NCI-H2227 treated with DMSO at 0.1 percent for 48 hours (cell line): ENCODE measurements at regions not wholly inside any gene's neighbourhood (a gene's known extent, or its start where the extent isn't known, plus 50 kb on each side); places are given as distances from the start of the nearest gene placed in this dataset.
"Not testable (repeated sequence)": the region's sequence is repeated elsewhere in the genome, so short reads cannot be mapped to it uniquely, and the experiment has no call there.

Source experiments
- DNase-seq: peaks from one replicate; lab custom pipeline; 2025; lab: John Stamatoyannopoulos, UW

DNA sequence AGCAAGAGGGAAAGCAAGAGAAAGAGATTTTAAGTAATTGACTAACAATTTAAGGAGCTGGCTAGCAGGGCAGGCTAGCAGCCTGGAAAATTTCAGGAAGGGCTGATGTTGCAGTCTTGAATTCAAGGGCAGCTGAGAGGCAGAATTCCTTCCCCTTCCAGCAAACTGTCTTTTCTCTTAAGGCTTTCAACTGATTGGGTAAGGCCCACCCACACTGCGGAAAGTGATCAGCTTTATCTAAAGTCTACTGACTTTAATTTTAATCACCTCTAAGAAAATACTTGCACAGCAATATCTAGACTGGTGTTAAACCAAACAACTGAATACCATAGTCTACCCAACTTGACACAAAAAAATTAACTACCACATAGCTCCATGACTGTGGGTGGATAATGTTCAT, 303.9 kb downstream of the FZD1 start:
- DNase-seq, result no peak

DNA sequence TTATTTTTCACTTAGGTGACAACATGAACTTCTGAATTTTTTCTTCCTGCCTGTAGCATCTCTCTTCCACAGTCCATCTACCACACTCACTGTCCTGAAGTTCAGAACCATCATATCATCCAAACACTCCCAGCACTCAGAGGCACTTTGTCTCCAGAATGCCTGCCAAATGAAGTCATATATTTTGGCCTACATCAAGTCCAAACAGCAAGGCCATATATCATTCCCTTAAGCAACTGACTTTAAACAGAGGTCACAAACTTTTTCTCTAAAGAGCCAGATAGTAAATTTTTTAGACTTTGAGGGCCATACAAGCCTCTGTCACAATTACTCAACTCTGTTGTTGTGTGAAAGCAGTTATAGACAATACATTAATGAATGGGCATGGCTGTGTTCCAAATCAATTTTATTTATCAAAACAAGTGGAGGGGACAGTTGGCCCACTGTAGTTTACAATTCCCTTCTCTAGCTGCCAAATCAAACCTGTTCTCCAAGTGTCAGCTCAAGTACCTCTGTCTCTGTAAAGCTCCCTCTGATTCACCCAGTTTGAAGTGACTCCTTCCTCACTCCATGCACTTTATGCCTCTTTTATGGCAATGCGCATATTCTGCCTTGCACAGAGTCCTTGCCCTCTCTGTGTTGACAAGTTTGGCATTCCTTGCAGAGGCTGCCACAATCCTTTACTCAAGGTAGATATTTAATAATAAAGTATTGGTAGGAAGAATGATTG, 305.7 kb downstream of the FZD1 start:
- DNase-seq, result no peak

DNA sequence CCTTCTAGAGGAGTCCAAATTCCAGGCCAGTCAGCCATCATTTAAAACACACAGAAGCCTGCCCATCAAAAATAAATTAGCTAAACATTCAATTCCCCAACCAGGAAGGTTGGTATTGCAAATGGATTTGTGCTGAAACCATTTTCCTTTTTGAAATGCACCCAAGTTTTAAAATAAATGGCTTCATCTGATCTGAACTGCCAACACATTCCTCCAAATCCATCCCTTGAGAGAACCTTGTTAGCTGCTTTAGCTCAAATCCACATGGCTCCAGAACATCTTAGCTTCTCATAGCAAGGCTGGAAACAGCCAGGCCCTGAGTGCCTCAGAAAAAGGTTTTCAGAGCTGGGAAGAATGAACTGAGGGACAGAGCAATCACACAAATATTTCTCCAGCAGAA, 306.3 kb downstream of the FZD1 start:
- no peak for DNase-seq

DNA sequence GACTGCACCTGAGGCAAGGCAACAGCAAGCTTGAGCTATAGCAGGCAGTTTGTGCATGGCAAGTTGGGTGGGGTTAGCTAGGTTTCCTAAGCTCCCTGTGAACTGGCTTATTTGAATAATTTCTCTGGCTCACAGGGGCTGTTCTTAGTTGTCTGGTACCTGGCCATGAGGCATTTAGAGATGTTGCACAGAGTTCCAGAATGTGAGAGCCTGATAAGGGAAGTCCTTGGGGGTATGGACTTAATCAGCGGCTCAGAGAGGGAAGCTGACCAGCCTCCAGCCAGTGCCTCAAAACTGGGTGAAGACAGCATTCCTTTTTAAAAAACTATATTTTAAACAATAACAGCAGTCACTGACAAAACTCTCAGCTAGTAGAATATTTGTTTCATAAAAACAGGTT, 307.4 kb downstream of the FZD1 start:
- DNase-seq, result no peak

DNA sequence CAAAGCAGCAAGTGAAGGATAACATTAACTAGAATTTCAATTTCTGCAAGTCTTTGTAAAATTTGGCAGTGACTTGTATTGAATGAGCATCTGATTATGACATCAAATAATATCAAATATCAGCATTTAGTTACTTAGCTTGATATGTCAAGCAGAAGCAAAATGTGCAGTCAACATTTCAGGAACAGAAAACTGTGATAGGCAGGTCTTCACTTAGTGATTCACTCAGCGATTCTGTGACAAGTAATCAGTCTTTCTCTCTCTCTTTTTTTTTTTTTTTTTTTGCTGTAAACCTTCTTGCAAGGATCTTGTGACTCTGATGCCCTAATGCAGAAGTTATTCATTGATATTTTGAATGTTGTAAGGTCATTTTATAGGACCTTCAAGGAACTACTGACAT, 307.1 kb downstream of the MTERF1 start:
- no peak for DNase-seq

DNA sequence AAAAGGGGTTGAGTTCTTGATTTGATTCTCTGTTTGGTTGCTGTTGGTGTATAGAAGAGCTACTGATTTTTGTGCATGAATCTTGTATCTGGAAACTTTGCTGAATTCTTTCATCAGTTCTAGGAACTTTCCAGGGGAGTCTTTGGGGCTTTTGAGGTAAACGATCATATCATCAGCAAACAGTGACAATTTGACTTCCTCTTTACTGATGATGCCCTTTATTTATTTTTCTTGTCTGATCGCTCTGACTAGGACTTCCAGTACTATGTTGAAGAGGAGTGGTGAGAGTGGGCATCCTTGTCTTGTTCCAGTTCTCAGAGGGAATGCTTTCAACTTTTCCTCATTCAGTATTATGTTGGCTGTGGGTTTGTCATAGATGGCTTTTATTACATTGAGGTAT, 304.0 kb downstream of the MTERF1 start:
- not testable (repeated sequence) for DNase-seq

DNA sequence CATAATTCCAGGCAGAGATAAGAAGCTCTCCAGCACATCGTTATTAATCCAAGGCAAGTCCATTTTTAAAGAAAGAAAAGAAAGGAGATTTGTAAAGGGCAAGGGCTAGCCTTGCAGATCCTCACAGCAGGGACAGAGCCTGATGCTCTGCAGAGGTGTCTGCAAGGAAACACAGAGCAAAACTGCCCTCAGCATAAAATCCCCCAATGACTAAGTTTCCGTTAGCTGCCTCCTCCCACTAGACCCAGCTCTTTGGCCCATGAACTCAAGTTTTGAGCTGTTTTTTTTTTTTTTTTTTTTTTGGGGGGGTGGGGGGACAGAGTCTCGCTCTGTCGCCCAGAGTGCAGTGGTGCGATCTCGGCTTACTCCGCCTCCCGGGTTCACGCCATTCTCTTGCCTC, 300.7 kb downstream of the MTERF1 start:
- no peak for DNase-seq

DNA sequence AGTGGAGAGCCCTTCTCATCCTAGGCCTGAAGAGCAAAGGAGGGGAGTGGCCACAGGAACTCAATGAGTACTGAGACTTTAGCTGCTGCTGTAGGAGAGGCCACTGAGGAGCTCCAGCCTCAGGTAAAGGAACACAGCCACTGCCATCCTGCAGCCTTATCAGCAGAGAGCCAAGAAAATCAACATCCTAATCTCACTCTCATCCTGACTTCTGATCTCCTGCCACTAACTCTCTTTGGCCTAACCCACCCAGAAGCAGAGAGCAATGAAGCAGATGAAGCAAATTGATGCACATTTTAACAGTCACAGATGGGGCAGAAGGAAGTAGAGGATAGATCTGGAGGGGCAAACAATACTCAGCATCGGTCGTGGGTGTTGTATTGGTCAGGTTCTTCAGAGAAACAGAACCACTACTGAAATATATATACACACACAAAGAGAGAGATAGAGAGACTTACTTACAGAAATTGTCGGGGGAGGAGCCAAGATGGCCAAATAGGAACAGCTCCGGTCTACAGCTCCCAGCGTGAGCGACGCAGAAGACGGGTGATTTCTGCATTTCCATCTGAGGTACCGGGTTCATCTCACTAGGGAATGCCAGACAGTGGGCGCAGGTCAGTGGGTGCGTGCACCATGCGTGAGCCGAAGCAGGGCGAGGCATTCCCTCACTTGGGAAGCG, 297.6 kb downstream of the MTERF1 start:
- no peak for DNase-seq

DNA sequence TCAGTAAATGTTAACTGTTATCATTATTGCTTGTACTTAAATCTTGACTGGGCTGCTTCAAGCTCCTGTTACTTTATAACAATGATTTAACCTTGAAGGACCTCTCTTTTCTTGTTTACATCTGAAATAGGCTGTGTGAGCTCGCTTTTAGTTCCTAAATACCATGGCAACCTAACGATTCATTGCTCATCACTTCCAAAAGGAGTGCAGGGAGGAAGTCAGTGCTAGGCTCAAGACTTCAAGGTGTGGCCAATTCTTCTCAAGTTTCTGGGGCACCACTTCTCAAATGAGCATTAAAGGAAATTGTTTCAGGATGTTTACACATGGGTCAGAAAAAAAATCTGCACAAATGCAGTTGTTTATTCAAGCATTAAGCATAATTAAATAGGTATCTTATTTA, 284.2 kb downstream of the MTERF1 start:
- no peak for DNase-seq

DNA sequence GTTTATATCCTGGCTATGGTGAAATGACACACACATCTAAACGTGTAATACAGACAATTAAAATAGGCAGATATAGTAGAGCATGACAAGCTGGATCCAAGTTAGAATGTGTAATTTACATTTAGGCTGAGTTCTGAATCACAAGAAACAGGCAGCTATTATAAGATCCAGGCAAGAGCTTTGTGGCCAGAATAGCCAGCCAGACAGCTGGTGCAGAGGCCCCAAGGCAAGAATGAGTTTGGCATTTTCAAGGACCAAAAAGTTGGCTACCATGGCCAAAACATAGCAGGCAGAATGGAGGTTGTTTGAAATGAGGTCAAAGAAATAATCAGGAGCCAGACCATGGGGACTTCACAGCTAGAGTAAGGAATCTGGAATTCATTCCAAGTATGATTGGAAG, 281.7 kb downstream of the MTERF1 start:
- DNase-seq, result no peak

DNA sequence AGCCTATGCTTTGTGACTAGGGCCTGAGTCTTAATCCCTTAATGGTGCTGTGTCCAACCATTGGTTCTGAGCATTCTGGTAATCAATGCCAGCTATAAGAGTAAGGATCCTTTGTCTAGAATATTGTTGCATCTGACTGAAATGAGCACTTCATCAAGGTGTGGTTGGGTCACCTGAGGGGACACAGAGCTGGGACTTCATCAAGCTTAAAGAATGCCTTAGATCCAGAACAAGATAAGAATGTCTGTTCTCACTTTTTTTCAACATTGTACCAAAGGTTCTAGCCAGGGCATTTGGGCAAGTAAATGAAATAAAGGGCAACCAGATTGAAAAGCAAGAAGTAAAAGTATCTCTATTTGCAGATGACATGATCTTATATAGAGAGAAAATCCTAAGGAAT, 280.4 kb downstream of the MTERF1 start:
- DNase-seq, result no peak

DNA sequence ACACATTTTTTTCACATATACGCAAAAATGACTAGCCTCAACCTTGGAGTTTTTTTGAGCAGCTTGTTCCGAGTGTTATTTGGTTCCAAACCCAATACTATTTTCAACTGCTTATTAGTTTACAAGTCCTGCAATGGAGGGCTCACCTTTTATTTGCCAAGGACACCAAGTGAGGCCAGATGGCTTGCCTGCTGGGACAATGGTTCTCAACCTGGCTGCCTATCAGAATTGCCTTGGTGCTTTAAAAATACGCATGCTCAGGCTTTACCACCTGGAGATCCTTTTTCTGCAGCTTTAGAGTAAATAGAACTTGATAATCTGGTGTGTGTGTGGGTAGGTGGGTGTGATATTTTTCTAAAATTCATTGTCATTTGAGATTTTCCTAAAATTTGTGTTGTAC, 276.8 kb downstream of the MTERF1 start:
- no peak for DNase-seq

DNA sequence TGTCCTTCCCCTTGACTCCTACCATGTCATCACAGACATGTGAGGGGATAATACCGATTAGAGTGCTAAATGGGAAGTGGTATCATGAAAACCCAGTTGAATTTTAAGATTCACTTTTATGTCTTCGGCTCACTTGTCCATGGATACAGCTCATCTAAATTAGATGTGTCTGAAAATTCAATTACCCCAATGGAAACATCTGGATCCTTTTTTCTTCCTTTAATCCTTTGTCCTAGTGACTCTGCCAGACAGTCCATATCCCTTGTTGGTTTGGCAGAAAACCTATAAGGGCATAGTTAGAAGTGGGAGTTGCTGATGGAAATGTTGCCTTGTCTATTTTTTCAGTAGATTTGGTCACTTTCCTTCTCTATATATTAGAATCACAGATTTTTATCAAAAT, 271.9 kb downstream of the MTERF1 start:
- no peak for DNase-seq

DNA sequence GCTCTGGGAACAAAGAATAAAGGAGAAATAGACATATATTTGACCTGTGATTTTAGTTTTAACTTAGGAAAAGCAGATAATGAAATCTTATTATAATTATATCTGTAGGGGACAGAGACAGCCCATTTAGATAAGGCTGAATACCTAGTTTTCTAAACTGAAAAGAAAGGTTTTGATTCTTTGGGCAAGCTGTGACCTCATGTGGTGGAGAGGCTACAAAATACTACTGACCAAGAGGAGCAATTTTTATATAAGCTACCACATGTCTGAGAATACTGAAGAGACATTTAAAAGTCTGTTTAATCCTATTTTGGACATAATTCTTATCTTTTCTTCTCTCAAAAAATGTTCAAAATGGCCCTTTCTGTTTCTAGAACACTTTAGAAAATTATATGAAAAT, 271.0 kb downstream of the MTERF1 start:
- DNase-seq, result no peak

DNA sequence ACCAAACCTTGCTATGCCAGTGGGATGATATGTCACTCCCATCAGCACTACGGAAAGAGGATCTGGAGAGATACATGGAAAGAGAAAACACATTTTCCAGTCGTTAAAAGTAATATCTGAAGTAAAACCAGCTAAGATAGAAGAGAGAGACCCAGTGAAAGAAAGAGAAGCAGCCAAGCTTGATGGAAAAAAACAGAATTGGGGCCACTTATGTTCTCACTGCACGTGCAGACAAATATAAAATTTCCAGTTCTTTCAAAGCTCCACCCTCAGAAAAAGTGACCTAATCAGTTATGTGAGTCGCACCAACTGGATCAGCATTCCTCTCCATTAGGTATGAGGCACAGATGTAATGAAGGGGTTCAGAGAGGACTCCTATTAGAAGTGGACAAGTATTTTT, 266.1 kb downstream of the MTERF1 start:
- no peak for DNase-seq

DNA sequence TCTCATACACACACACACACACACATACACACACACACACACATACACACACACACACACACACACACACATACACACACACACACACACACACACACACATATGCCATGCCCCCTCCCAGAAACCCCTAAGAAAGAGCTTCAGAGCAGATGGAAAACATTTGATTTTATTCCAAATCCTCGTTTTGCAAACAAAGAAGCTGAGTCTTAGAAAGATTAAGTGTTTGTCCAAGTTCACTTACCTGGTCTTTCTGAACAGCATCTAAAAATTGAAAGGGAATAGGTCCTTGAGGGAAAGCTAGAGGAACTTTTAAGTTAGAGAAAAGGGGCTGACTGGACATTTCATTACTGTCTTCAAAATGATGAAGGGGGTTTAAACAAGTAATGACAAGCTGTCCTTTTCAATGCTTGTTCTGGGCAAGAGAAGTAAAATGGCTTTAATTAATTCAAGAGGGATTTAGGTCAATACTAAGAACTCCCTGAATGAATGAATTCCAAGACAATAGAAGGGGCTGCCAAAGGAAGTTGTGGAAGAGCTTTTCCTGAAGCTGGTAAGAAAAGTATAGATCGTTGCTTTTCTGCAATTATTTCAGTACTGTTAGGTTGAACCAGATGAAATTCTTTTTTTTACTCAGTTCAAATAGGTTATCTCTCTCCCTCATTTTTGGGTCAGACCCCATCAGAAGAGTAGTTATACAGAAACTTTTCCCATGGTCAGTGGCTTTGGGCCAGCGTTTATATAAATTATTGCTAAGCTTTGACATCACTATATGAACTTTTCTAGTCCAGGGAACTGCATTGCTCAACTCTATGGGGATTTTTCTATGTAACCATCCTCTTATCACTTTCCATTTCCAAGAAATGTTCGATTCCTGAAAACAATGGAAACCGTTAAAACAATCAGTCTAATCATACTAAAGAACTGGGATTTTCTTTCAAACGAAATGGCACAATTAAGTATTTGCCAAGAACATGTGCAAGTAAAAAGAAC, 261.4 kb downstream of the MTERF1 start:
- DNase-seq, result no peak

DNA sequence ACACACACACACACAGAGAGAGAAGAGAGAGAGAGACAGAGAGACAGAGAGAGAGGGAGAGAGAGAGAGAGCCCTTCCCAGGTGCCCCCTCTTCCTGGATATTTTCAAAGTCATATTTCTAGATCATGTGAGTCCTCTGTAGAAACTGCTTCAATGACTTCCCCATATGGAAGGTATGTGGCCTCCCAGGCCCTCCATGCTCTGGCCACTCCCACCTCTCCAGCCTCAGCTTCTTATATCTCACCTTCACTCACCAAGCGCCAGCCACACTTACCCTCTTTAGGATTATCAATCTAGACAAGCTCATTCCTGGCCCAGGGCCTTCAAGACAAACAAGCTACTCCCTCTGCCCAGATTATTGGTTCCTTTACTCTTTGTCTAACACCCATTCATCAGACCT, 259.7 kb downstream of the MTERF1 start:
- no peak for DNase-seq

DNA sequence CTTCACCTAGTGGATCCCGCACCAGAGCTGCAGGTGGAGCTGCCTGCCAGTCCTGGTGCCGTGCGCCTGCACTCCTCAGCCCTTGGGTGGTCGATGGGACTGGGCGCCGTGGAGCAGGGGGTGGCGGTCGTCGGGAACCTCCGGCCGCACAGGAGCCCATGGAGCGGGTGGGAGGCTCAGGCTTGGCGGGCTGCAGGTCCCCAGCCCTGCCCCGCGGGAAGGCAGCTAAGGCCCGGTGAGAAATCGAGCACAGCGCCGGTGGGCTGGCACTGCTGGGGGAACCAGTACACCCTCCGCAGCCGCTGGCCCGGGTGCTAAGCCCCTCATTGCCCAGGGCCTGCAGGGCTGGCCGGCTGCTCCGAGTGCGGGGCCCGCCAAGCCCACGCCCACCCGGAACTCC, 253.2 kb downstream of the MTERF1 start:
- DNase-seq, result not testable (repeated sequence)

DNA sequence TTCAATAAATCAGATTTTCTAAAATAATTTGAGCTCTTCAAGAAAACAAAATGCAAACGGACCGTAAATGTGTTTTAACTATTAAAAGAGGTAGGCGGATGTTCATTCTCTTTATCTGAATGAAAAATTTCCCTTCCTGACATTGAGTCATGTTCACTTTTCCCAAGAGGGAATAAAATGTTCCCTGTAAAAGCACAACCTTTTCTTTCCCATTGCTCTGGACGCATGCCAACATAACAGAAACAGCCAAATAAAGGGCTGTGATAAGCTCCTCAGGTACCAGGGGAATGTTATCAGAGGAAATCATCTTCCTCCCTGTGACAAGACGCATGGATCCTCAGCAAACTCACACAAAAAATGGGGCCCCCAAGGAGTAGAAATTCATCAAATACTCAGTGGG, 251.8 kb downstream of the MTERF1 start:
- no peak for DNase-seq

DNA sequence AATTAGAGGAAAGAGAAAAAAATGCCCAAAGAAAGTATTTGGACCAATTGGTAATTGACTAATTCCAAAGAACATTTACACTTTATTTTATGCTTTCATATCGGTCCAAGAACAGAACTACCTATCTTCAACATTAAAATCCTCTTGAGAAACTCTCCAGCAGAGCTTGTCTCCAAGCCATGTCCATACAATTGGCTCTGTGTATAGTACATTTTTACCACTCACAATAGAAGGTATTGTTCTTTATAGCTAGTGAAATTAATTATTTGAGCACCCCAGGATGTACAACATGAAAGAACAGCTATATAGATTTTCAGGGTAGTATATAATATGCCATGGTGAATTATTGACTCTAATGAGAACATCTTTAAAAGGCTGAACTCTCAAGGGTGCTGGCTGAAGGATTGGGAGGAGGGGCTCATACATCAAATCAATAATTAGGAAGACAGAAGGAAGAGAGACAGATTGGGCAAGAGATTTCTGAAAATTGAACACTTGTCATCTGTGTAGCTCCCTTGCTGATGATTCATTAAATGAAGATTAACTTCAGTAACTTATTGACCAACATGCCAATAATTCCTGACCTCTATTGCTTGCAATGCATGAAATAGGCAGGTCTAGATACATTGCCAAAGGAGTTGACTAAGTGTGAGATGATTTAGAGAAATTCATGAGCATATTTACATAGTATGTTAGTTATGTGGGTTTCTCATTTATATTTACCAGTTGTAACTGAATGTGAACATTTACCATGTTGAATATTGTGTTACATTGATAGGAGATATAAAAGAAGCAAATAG, 249.7 kb downstream of the MTERF1 start:
- no peak for DNase-seq

DNA sequence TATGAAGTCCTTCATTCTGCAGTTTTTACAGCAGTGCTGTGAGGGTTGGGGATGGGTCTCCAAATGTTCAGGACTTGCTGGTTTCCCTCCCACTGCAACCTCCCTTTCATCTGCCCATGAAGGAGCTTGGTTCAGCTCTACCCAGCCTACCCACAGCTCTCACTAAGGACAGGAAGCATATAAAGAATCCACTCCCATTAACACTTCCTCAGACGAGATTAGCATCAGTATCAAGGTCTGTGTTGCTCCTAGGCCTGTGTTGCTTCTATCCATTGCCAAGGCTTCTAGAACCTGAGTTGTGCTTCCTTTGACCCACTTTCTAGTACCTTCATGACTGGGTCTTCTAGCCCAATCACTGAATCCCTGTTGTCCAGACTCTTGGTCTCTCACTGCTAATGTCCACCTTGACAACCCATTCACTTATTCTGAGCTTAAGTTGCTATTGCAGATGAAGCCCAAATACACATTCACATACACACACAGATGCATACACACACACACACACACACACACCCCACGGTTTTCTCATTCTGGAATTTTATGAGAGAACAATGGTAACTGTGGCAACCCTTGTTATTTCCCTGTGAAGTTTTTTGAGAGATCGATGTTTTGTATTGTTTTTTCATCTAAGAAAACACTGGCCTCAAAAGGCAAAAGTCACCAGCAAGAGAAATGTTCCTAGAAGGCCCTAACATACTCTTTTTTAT, 248.1 kb downstream of the MTERF1 start:
- DNase-seq, result no peak
